Activated naive CD4-positive, alpha-beta T cell treated with anti-CD3 and anti-CD28 coated beads, Interleukin-2, amount 50 U/mL, for 72 hours (primary cell): ENCODE measurements at regions not wholly inside any gene's neighbourhood (a gene's known extent, or its start where the extent isn't known, plus 50 kb on each side); places are given as distances from the start of the nearest gene placed in this dataset.

Experiments
- ATAC-seq, 2 donors: fragments of 150-1000 bp; cut with Tn5 transposase; 2 replicates each; pipeline ENCODE4 v1.10.0; 2021; ENCODE audit warnings: mild to moderate bottlenecking in 2 of 2, moderate library complexity in 2 of 2
- DNase-seq, 2 donors: peaks; one replicate each; pipeline ENCODE4 v3.0.0; 2021 to 2022; ENCODE audit warnings: low spot score in 2 of 2
- H3K27ac Mint-ChIP-seq, 2 donors: one replicate each; pipeline ENCODE4 v1.8.0; 2022; ENCODE audit warnings: mild to moderate bottlenecking in 2 of 2, mixed read lengths in 2 of 2
- H3K36me3 Mint-ChIP-seq, 2 donors: one replicate each; pipeline ENCODE4 v1.8.0; 2022; ENCODE audit warnings: mixed read lengths in 2 of 2
- H3K9me3 Mint-ChIP-seq, 2 donors: one replicate each; pipeline ENCODE4 v1.8.0; 2022; ENCODE audit warnings: mixed read lengths in 2 of 2

- ATAC-seq (no peak), DNase-seq (no peak)
- Mint-ChIP-seq H3K9me3 (peaks cover 5 to 10% of the 10 kb centered on the region in 2 donors), H3K36me3 (no peaks in the 10 kb centered on the region), H3K27ac (no peak overlapping the region)
These were observed 157.6 kb upstream of the PDE3A start for GRCh38 chr12:20210621-20211215.

GRCh38 chr12:20211541-20211940 is 156.8 kb upstream of the PDE3A start:
- H3K9me3 Mint-ChIP-seq = peaks cover 13 to 18% of the 10 kb centered on the region in 2 donors
- H3K27ac Mint-ChIP-seq = no peak overlapping the region
- ATAC-seq (no peak), DNase-seq (no peak)
- no peaks in the 10 kb centered on the region for H3K36me3 Mint-ChIP-seq

- H3K27ac Mint-ChIP-seq = no peak overlapping the region
These were observed 156.3 kb upstream of the PDE3A start for GRCh38 chr12:20211981-20212421.

GRCh38 chr12:20212658-20213555 is 155.4 kb upstream of the PDE3A start:
- Mint-ChIP-seq H3K9me3 (peaks cover 19 to 20% of the 10 kb centered on the region in 2 donors), H3K36me3 (no peaks in the 10 kb centered on the region), H3K27ac (no peak overlapping the region)
- no peak for DNase-seq
- no peak for ATAC-seq

More at GRCh38 chr12:20211981-20212421, 156.3 kb upstream of the PDE3A start:
- Mint-ChIP-seq H3K9me3 (peaks cover 15 to 20% of the 10 kb centered on the region in 2 donors), H3K36me3 (no peaks in the 10 kb centered on the region)
- no peak for ATAC-seq
- DNase-seq = no peak

GRCh38 chr12:20213723-20214625 is 154.4 kb upstream of the PDE3A start:
- Mint-ChIP-seq H3K36me3 (no peaks in the 10 kb centered on the region), H3K9me3 (peaks cover 19 to 20% of the 10 kb centered on the region in 2 donors), H3K27ac (no peak overlapping the region)
- DNase-seq (no peak), ATAC-seq (no peak)

GRCh38 chr12:20220339-20220738 is 148.0 kb upstream of the PDE3A start:
- no peak overlapping the region for H3K27ac Mint-ChIP-seq
- H3K36me3 Mint-ChIP-seq = no peaks in the 10 kb centered on the region
- no peak for DNase-seq
- ATAC-seq = no peak
- H3K9me3 Mint-ChIP-seq = peaks cover 10 to 14% of the 10 kb centered on the region in 2 donors

GRCh38 chr12:20232931-20233675 is 135.2 kb upstream of the PDE3A start:
- ATAC-seq = no peak
- Mint-ChIP-seq H3K27ac (no peak overlapping the region), H3K9me3 (peaks cover 19 to 26% of the 10 kb centered on the region in 2 donors), H3K36me3 (peaks cover 4 to 6% of the 10 kb centered on the region in 2 donors)
- no peak for DNase-seq

GRCh38 chr12:20234474-20234873 is 133.9 kb upstream of the PDE3A start:
- ATAC-seq (no peak), DNase-seq (no peak)
- Mint-ChIP-seq H3K36me3 (peaks cover 4 to 6% of the 10 kb centered on the region in 2 donors), H3K9me3 (peaks cover 19 to 23% of the 10 kb centered on the region in 2 donors), H3K27ac (no peak overlapping the region)

GRCh38 chr12:20237091-20237490 is 131.2 kb upstream of the PDE3A start:
- DNase-seq = no peak
- ATAC-seq = no peak
- no peaks in the 10 kb centered on the region for H3K36me3 Mint-ChIP-seq
- no peak overlapping the region for H3K27ac Mint-ChIP-seq
- peaks cover 12 to 16% of the 10 kb centered on the region in 2 donors for H3K9me3 Mint-ChIP-seq

GRCh38 chr12:20245491-20245890 is 122.8 kb upstream of the PDE3A start:
- H3K9me3 Mint-ChIP-seq = peaks cover 10 to 16% of the 10 kb centered on the region in 2 donors
- peaks cover 0 to 7% of the 10 kb centered on the region in 2 donors for H3K36me3 Mint-ChIP-seq
- DNase-seq (no peak), ATAC-seq (no peak)
- no peak overlapping the region for H3K27ac Mint-ChIP-seq

- peaks cover 16 to 17% of the 10 kb centered on the region in 2 donors for H3K9me3 Mint-ChIP-seq
- no peak overlapping the region for H3K27ac Mint-ChIP-seq
- ATAC-seq = no peak
- no peak for DNase-seq
- peaks cover 0 to 7% of the 10 kb centered on the region in 2 donors for H3K36me3 Mint-ChIP-seq
These were observed 119.7 kb upstream of the PDE3A start for GRCh38 chr12:20248646-20249045.

- no peak overlapping the region for H3K27ac Mint-ChIP-seq
- peaks cover 0 to 7% of the 10 kb centered on the region in 2 donors for H3K36me3 Mint-ChIP-seq
- ATAC-seq (no peak), DNase-seq (no peak)
- peaks cover 22 to 24% of the 10 kb centered on the region in 2 donors for H3K9me3 Mint-ChIP-seq
These were observed 117.6 kb upstream of the PDE3A start for GRCh38 chr12:20250761-20251160.

- DNase-seq (no peak), ATAC-seq (no peak)
- Mint-ChIP-seq H3K36me3 (no peaks in the 10 kb centered on the region), H3K27ac (no peak overlapping the region), H3K9me3 (peaks cover 10 to 13% of the 10 kb centered on the region in 2 donors)
These were observed 111.0 kb upstream of the PDE3A start for GRCh38 chr12:20257311-20257710.

- H3K9me3 Mint-ChIP-seq = peaks cover 0 to 4% of the 10 kb centered on the region in 2 donors
- H3K27ac Mint-ChIP-seq = no peak overlapping the region
- no peak for DNase-seq
- ATAC-seq = no peak
- H3K36me3 Mint-ChIP-seq = no peaks in the 10 kb centered on the region
These were observed 108.6 kb upstream of the PDE3A start for GRCh38 chr12:20259786-20260185.

- no peak for ATAC-seq
These were observed 107.5 kb upstream of the PDE3A start for GRCh38 chr12:20260851-20261250.

GRCh38 chr12:20262119-20262518 is 106.2 kb upstream of the PDE3A start:
- H3K9me3 Mint-ChIP-seq = peaks cover 0 to 7% of the 10 kb centered on the region in 2 donors
- ATAC-seq (no peak), DNase-seq (no peak)
- no peak overlapping the region for H3K27ac Mint-ChIP-seq
- no peaks in the 10 kb centered on the region for H3K36me3 Mint-ChIP-seq

More at GRCh38 chr12:20260851-20261250, 107.5 kb upstream of the PDE3A start:
- H3K9me3 Mint-ChIP-seq = peaks cover 0 to 7% of the 10 kb centered on the region in 2 donors
- H3K27ac Mint-ChIP-seq = no peak overlapping the region
- no peak for DNase-seq
- H3K36me3 Mint-ChIP-seq = no peaks in the 10 kb centered on the region
